Subcutaneous abdominal adipose tissue (tissue), 5 donors: ENCODE measurements at regions not wholly inside any gene's neighbourhood (a gene's known extent, or its start where the extent isn't known, plus 50 kb on each side); places are given as distances from the start of the nearest gene placed in this dataset.
"Not testable (repeated sequence)": the region's sequence is repeated elsewhere in the genome, so short reads cannot be mapped to it uniquely, and the experiment has no call there.

Source experiments
- H3K27ac ChIP-seq: one replicate; pipeline ENCODE4 v1.7.0; 2013; ENCODE audit warnings: low read depth, mild to moderate bottlenecking, inconsistent platforms, low read length, moderate library complexity
- H3K27me3 ChIP-seq, 5 donors: one replicate each; pipeline ENCODE4 v1.7.0; 2013; ENCODE audit warnings: low read length in 5 of 5, inconsistent platforms in 1 of 5; ENCODE audit not compliant: control insufficient read depth in 5 of 5, insufficient read depth in 4 of 5
- H3K36me3 ChIP-seq, 5 donors: one replicate each; pipeline ENCODE4 v1.7.0; 2013; ENCODE audit warnings: low read length in 5 of 5; ENCODE audit not compliant: control insufficient read depth in 5 of 5, insufficient read depth in 5 of 5
- H3K4me1 ChIP-seq, 5 donors: one replicate each; pipeline ENCODE4 v1.7.0; 2013; ENCODE audit warnings: low read length in 5 of 5, mild to moderate bottlenecking in 3 of 5, moderate library complexity in 1 of 5; ENCODE audit not compliant: control insufficient read depth in 5 of 5, insufficient read depth in 5 of 5
- H3K4me3 ChIP-seq, 5 donors: one replicate each; pipeline ENCODE4 v1.7.0; 2013; ENCODE audit warnings: low read length in 5 of 5, low read depth in 1 of 5
- H3K9ac ChIP-seq, 5 donors: one replicate each; pipeline ENCODE4 v1.7.0; 2013; ENCODE audit warnings: low read length in 5 of 5, mild to moderate bottlenecking in 4 of 5, moderate library complexity in 3 of 5
- H3K9me3 ChIP-seq, 5 donors: one replicate each; pipeline ENCODE4 v1.7.0; 2013; ENCODE audit warnings: low read length in 5 of 5; ENCODE audit not compliant: control insufficient read depth in 5 of 5
- donor health status: healthy.
- donor health status: healthy.
- donor health status: healthy.
- donor health status: healthy.
- donor health status: healthy.

DNA sequence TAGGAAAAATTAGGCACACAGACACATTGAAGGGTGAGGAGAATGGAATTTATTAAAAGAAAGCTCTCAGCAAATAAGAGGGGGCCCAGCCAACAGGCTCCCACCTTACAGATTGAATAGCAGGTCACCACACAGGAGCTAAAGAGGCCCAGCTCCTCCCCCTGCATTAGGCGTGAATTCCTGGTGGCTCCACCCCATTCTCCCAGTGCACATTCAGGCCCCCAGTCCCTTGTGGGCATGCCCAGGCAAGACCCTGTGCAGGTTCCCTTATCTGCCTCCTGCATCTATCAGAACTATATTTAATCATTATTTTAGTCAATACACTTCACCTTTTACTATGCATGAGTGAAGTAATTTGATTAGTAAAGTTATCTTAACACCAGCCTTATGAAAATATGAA, 856.3 kb upstream of the NDST4 start:
- no peaks in the 10 kb centered on the region for H3K36me3 ChIP-seq
- peaks cover 0 to 4% (median 0%) of the 10 kb centered on the region in 5 donors for H3K4me1 ChIP-seq
- H3K9me3 ChIP-seq: no peaks in the 10 kb centered on the region
- no peak overlapping the region for H3K9ac ChIP-seq
- no peaks in the 10 kb centered on the region for H3K27me3 ChIP-seq
- no peak overlapping the region for H3K27ac ChIP-seq
- H3K4me3 ChIP-seq: no peak overlapping the region

DNA sequence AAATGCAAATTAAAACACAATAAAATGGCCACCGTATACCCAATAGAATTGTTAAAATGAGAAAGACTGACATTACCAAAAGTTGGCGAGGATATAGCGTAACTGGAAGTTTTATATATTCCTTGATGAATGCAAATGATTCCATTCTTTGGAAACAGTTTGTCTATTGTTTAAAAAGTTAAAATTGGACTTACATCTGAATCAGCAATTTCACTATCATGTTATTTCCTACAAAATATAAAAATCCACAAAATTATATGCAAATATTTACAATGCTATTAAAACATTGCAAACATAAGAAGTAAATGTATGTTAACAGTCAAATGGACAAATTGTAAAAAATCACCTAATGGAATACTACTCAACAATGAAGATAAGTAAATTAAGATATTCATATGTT, 852.2 kb upstream of the NDST4 start:
- Histone ChIP-seq H3K27ac (no peak overlapping the region), H3K9ac (no peak overlapping the region), H3K27me3 (no peaks in the 10 kb centered on the region), H3K4me1 (no peaks in the 10 kb centered on the region), H3K4me3 (no peak overlapping the region), H3K9me3 (no peaks in the 10 kb centered on the region), H3K36me3 (no peaks in the 10 kb centered on the region)

DNA sequence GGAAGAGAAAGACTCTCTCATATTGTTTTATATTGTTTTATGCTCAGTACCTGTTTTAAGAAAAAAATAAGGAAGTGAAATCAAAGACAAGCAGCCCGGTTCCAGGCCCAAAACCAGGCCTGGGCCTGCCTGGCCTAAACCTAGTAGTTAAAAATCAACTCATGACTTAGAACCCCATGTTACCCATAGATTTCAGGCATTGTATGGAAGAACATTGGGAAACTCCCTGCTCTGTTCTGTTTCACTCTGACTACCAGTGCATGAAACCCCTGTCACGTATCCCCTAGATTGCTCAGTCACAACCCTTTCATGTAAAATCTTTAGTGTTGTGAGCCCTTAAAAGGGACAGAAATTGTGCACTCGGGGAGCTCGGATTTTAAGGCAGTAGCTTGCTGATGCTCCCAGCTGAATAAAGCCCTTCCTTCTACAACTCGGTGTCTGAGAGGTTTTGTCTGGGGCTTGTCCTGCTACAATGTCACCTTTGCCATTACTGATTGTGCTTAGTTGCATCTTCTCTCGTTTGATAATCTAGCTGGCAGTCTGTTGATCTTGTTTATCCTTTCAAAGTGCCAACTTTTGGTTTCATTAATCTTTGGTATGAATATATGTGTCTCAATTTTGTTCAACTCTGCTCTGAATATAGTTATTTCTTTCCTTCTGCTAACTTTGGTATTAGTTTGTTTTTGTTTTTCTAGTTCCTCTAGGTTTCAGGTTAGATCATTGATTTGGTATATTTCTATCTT, 842.8 kb upstream of the NDST4 start:
- H3K4me3 ChIP-seq, H3K9me3 ChIP-seq, H3K9ac ChIP-seq, H3K27ac ChIP-seq, H3K27me3 ChIP-seq, H3K36me3 ChIP-seq, H3K4me1 ChIP-seq: not testable (repeated sequence)

DNA sequence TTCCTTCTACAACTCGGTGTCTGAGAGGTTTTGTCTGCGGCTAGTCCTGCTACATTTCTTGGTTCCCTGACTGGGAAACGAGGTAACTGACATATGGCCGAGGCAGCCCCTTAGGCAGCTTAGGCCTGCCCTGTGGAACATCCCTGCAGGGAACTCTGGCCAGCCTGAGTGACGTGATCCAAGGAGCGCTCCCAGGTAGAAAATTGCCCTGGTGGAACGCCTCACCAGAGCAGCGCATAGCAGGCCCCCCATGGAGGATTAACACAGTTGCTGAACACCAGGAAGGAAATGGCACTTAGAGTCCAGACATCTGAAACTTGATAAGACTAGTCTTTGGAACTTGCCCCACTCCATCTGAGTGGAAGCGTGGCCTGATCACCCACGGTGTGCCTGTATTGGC, 837.4 kb upstream of the NDST4 start:
- Histone ChIP-seq H3K9ac (no peak overlapping the region), H3K36me3 (no peaks in the 10 kb centered on the region), H3K27ac (no peak overlapping the region), H3K27me3 (no peaks in the 10 kb centered on the region), H3K9me3 (no peaks in the 10 kb centered on the region), H3K4me1 (no peaks in the 10 kb centered on the region), H3K4me3 (no peak overlapping the region)

DNA sequence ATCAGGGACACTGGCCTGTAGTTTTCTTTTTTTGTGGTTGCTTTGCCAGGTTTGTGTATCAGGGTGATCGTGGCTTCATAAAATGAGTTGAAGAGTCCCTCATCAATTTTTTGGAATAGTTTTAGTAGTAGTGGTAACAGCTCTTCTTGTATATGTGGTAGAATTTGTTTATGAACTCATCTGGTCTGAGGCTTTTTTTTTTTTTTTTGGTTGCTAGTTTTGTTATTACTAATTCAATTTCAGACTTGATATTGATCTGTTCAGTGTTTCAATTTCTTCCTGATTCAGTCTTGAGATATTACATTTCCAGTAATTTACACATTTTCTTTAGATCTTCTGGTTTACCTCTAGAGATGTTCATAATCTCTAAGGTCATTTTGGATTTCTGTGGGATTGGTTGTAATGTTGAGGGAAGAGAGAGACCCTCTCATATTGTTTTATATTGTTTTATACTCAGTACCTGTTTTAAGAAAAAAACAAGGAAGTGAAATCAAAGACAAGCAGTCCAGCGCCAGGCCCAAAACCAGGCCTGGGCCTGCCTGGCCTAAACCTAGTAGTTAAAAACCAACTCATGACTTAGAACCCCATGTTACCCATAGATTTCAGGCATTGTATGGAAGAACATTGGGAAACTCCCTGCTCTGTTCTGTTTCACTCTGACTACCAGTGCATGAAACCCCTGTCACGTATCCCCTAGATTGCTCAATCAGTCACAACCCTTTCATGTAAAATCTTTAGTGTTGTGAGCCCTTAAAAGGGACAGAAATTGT, 836.7 kb upstream of the NDST4 start:
- H3K27me3 ChIP-seq, H3K27ac ChIP-seq, H3K4me1 ChIP-seq, H3K4me3 ChIP-seq, H3K9me3 ChIP-seq, H3K9ac ChIP-seq, H3K36me3 ChIP-seq: not testable (repeated sequence)

DNA sequence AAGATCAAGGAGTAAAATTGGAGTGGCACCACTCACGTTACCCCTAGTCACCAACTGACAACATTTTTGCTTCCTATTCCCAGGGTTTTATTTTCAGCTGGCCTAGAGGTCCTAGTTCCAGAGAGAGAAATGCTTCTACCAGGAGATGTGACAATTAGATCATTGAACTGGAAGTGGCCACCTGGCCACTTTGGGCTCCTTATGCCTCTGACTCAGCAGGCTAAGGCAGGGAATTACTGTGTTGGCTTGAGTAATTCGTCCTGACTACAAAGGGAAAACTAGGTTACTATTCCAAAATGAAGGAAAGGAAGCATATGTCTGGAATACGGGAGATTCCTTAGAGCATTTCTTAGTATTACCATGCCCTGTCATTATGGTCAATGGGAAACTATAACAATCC, 831.6 kb upstream of the NDST4 start:
- no peaks in the 10 kb centered on the region for H3K36me3 ChIP-seq
- H3K9me3 ChIP-seq: peaks cover 0 to 4% (median 0%) of the 10 kb centered on the region in 5 donors
- no peaks in the 10 kb centered on the region for H3K27me3 ChIP-seq
- no peak overlapping the region for H3K27ac ChIP-seq
- no peak overlapping the region for H3K9ac ChIP-seq
- H3K4me3 ChIP-seq: no peak overlapping the region
- no peaks in the 10 kb centered on the region for H3K4me1 ChIP-seq

DNA sequence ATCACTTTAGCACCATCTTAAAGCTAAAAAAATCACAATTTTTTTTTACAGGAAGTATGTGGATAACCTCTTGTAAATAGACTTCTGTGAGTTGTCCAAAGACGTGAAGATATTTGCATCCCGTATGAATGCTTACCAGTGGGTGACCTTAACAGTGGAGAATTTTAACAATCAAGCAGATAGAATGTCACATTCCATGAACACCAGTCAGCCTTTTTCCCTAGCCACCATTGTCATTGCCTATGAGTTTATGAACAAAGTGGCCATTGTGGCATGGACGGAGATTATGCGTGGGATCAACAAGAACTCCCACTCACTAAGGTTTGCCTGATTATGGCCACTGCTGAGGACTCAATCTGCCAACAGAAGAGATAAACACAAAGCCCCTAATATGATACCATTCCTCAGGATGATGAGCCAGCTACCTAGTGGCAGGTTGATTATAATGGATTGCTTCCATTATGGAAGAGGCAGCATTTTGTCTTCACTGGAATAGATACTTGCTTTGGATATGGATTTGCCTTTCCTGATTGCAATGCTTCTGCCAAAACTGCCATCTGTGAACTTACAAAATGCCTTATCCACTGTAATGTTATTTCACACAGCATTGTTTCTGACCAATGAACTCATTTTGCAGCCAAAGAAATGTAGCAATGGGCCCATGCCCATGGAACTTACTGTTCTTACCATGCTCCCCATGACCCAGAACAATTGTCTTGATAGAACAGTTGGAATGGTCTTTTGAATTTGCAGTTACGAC, 830.9 kb upstream of the NDST4 start:
- Histone ChIP-seq H3K9ac (no peak overlapping the region), H3K27me3 (no peaks in the 10 kb centered on the region), H3K27ac (no peak overlapping the region), H3K36me3 (no peaks in the 10 kb centered on the region), H3K4me1 (no peaks in the 10 kb centered on the region), H3K4me3 (no peak overlapping the region), H3K9me3 (peaks cover 0 to 4% (median 0%) of the 10 kb centered on the region in 5 donors)

DNA sequence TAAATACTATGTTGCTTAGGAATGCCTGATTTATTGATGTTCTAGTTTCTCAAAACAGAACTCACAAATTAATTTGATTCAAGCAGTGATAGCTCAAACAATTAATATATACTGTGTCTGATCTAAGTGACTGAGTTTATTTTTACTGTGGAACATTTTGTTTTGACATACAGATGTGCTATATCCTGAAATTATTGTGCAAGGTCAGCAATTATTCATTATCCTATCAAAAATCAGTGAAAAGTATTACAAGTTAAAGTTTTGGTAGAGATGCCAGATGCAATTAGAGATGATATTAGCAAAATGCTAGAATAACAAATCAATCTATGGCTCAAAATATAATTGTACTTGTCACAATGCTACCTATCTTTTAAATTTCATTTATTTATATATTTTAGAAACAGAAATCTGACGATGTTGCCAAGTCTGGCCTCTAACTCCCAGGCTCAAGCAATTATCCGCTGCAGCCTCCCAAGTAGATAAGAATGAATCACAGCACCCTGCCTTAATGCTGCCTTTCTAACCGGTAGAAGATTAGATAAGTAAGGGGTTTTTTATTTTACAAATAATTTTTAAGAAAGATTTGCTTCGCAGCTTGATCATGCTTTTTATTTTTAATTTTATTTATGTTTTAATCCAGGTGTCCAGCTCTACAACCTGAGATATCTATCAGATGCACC, 825.5 kb upstream of the NDST4 start:
- Histone ChIP-seq H3K27me3 (no peaks in the 10 kb centered on the region), H3K4me3 (no peak overlapping the region), H3K4me1 (no peaks in the 10 kb centered on the region), H3K27ac (no peak overlapping the region), H3K9me3 (no peaks in the 10 kb centered on the region), H3K36me3 (no peaks in the 10 kb centered on the region), H3K9ac (no peak overlapping the region)

DNA sequence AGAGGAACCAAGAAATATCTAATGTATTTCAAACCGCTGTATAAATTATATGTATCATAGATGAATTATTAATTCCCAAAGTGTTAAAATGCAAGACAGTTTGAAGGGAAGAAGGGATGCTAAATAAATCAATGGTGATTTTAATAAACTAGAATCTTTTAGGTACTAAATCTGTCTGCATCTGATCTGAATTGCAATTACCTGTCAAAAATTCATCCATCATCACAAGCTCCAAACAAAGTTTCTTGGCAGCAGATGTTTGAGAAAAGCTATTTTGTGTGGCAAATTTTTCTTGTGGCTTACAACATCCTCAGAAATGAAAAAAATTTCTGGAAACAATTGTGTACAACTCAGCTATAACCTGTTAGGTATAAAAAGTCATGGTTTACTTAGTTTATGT, 816.0 kb upstream of the NDST4 start:
- no peak overlapping the region for H3K27ac ChIP-seq
- H3K4me3 ChIP-seq: no peak overlapping the region
- no peaks in the 10 kb centered on the region for H3K4me1 ChIP-seq
- H3K9ac ChIP-seq: no peak overlapping the region
- no peaks in the 10 kb centered on the region for H3K36me3 ChIP-seq
- no peaks in the 10 kb centered on the region for H3K9me3 ChIP-seq
- no peaks in the 10 kb centered on the region for H3K27me3 ChIP-seq

DNA sequence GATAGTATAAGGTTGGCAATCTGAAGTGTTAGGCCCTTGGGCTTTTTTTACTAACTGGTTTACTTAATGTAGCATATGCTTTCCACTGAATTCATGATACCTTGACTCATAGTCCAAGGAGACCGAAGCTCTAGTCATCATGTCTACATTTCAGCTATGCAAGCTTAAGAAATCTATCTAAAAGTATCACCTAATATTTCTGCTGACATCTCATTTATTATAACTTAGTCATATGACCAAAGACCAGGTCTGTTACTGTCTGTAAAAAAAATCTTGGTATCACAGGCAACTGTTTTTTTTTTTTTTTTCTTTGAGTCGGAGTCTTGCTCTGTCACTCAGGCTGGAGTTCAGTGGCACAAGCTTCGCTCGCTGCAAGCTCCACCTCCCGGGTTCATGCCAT, 814.0 kb upstream of the NDST4 start:
- Histone ChIP-seq H3K27ac (no peak overlapping the region), H3K4me3 (no peak overlapping the region), H3K27me3 (no peaks in the 10 kb centered on the region), H3K36me3 (no peaks in the 10 kb centered on the region), H3K9me3 (no peaks in the 10 kb centered on the region), H3K9ac (no peak overlapping the region), H3K4me1 (no peaks in the 10 kb centered on the region)
